ENCODE measurements at regions not wholly inside any gene's neighbourhood (a gene's known extent, or its start where the extent isn't known, plus 50 kb on each side); places are given as distances from the start of the nearest gene placed in this dataset.
A peak's percentile ranks its signal among the peaks of the same experiment; 100 is the strongest.
"Not testable (repeated sequence)": the region's sequence is repeated elsewhere in the genome, so short reads cannot be mapped to it uniquely, and the experiment has no call there.

GRCh38 chr10:84589526-84590205 is 261.3 kb downstream of the CCSER2 start:
- no peak overlapping the region for H3K27ac Mint-ChIP-seq
- no peaks in the 10 kb centered on the region for H3K4me1 Mint-ChIP-seq
- ChIA-PET POLR2A (no interaction called here), CTCF (interaction anchor here (0.6 kb wide), 1 partner anchor 475 kb away, joined by 3 read pairs; no protein-coding TSS in a partner anchor)
- Histone ChIP-seq H3K9me3 (ENCODE audit: control insufficient read depth in 2 of 3, low read length in 3 of 3) (no peaks in the 10 kb centered on the region), H3K4me1 (ENCODE audit: control insufficient read depth in 2 of 2, insufficient read depth in 2 of 2, low read length in 2 of 2) (no peaks in the 10 kb centered on the region), H3K36me3 (ENCODE audit: control insufficient read depth in 2 of 3, insufficient read depth in 3 of 3, low read length in 3 of 3) (no peaks in the 10 kb centered on the region), H3K27me3 (ENCODE audit: control insufficient read depth in 2 of 2, insufficient read depth in 2 of 2, low read length in 2 of 2) (no peaks in the 10 kb centered on the region), H3K4me3 (ENCODE audit: low read length) (no peak overlapping the region), H3K27ac (ENCODE audit: low read depth, low read length) (no peak overlapping the region)
- H3K4me3 Mint-ChIP-seq: no peak overlapping the region
- peaks cover 3 to 18% (median 6%) of the 10 kb centered on the region in 5 donors for H3K27me3 Mint-ChIP-seq
- ATAC-seq (peak; percentile 24), DNase-seq (no peak)
- intact Hi-C loops (cut with micrococcal nuclease): no loop called here
- H3K9me3 Mint-ChIP-seq: no peaks in the 10 kb centered on the region
- H3K36me3 Mint-ChIP-seq: no peaks in the 10 kb centered on the region

GRCh38 chr10:84590327-84591193 is 262.2 kb downstream of the CCSER2 start:
- no peak for DNase-seq
- no peaks in the 10 kb centered on the region for H3K4me1 Mint-ChIP-seq
- H3K27ac Mint-ChIP-seq: no peak overlapping the region
- Histone ChIP-seq H3K27me3 (ENCODE audit: control insufficient read depth in 2 of 2, insufficient read depth in 2 of 2, low read length in 2 of 2) (no peaks in the 10 kb centered on the region), H3K36me3 (ENCODE audit: control insufficient read depth in 2 of 3, insufficient read depth in 3 of 3, low read length in 3 of 3) (no peaks in the 10 kb centered on the region), H3K27ac (ENCODE audit: low read depth, low read length) (no peak overlapping the region), H3K4me1 (ENCODE audit: control insufficient read depth in 2 of 2, insufficient read depth in 2 of 2, low read length in 2 of 2) (no peaks in the 10 kb centered on the region), H3K9me3 (ENCODE audit: control insufficient read depth in 2 of 3, low read length in 3 of 3) (no peaks in the 10 kb centered on the region), H3K4me3 (ENCODE audit: low read length) (no peak overlapping the region)
- intact Hi-C loops (cut with micrococcal nuclease): no loop called here
- peaks cover 3 to 22% (median 9%) of the 10 kb centered on the region in 5 donors for H3K27me3 Mint-ChIP-seq
- ChIA-PET POLR2A (no interaction called here), CTCF (no interaction called here)
- no peak for ATAC-seq
- H3K36me3 Mint-ChIP-seq: no peaks in the 10 kb centered on the region
- H3K9me3 Mint-ChIP-seq: no peaks in the 10 kb centered on the region
- no peak overlapping the region for H3K4me3 Mint-ChIP-seq

GRCh38 chr10:84593506-84593905 is 265.1 kb downstream of the CCSER2 start:
- Histone ChIP-seq H3K4me3 (ENCODE audit: low read length) (no peak overlapping the region), H3K27me3 (ENCODE audit: control insufficient read depth in 2 of 2, insufficient read depth in 2 of 2, low read length in 2 of 2) (no peaks in the 10 kb centered on the region), H3K27ac (ENCODE audit: low read depth, low read length) (no peak overlapping the region), H3K9me3 (ENCODE audit: control insufficient read depth in 2 of 3, low read length in 3 of 3) (no peaks in the 10 kb centered on the region), H3K36me3 (ENCODE audit: control insufficient read depth in 2 of 3, insufficient read depth in 3 of 3, low read length in 3 of 3) (no peaks in the 10 kb centered on the region), H3K4me1 (ENCODE audit: control insufficient read depth in 2 of 2, insufficient read depth in 2 of 2, low read length in 2 of 2) (no peaks in the 10 kb centered on the region)
- POLR2A ChIA-PET: no interaction called here
- no peak for DNase-seq
- H3K4me3 Mint-ChIP-seq: no peak overlapping the region
- peaks cover 3 to 23% (median 16%) of the 10 kb centered on the region in 5 donors for H3K27me3 Mint-ChIP-seq
- H3K36me3 Mint-ChIP-seq: no peaks in the 10 kb centered on the region
- no peak for ATAC-seq
- CTCF ChIA-PET: no interaction called here
- peaks cover 0 to 14% (median 1%) of the 10 kb centered on the region in 11 donors for H3K9me3 Mint-ChIP-seq
- H3K27ac Mint-ChIP-seq: no peak overlapping the region
- intact Hi-C loops (cut with micrococcal nuclease): no loop called here
- no peaks in the 10 kb centered on the region for H3K4me1 Mint-ChIP-seq

GRCh38 chr10:84596585-84596984 is 268.2 kb downstream of the CCSER2 start:
- Histone ChIP-seq H3K4me3 (ENCODE audit: low read length) (no peak overlapping the region), H3K9me3 (ENCODE audit: control insufficient read depth in 2 of 3, low read length in 3 of 3) (no peaks in the 10 kb centered on the region), H3K27ac (ENCODE audit: low read depth, low read length) (no peak overlapping the region), H3K27me3 (ENCODE audit: control insufficient read depth in 2 of 2, insufficient read depth in 2 of 2, low read length in 2 of 2) (no peaks in the 10 kb centered on the region), H3K4me1 (ENCODE audit: control insufficient read depth in 2 of 2, insufficient read depth in 2 of 2, low read length in 2 of 2) (no peaks in the 10 kb centered on the region), H3K36me3 (ENCODE audit: control insufficient read depth in 2 of 3, insufficient read depth in 3 of 3, low read length in 3 of 3) (no peaks in the 10 kb centered on the region)
- no peaks in the 10 kb centered on the region for H3K4me1 Mint-ChIP-seq
- intact Hi-C loops (cut with micrococcal nuclease): no loop called here
- ATAC-seq: no peak
- DNase-seq: no peak
- H3K4me3 Mint-ChIP-seq: no peak overlapping the region
- H3K27ac Mint-ChIP-seq: no peak overlapping the region
- peaks cover 3 to 34% (median 16%) of the 10 kb centered on the region in 5 donors for H3K27me3 Mint-ChIP-seq
- ChIA-PET CTCF (no interaction called here), POLR2A (no interaction called here)
- no peaks in the 10 kb centered on the region for H3K36me3 Mint-ChIP-seq
- H3K9me3 Mint-ChIP-seq: peaks cover 0 to 16% (median 1%) of the 10 kb centered on the region in 11 donors

GRCh38 chr10:84599254-84599653 is 270.9 kb downstream of the CCSER2 start:
- H3K4me3 Mint-ChIP-seq: no peak overlapping the region
- H3K4me1 Mint-ChIP-seq: no peaks in the 10 kb centered on the region
- H3K9me3 Mint-ChIP-seq: peaks cover 0 to 16% (median 1%) of the 10 kb centered on the region in 11 donors
- Histone ChIP-seq H3K36me3 (ENCODE audit: control insufficient read depth in 2 of 3, insufficient read depth in 3 of 3, low read length in 3 of 3) (no peaks in the 10 kb centered on the region), H3K27me3 (ENCODE audit: control insufficient read depth in 2 of 2, insufficient read depth in 2 of 2, low read length in 2 of 2) (no peaks in the 10 kb centered on the region), H3K4me1 (ENCODE audit: control insufficient read depth in 2 of 2, insufficient read depth in 2 of 2, low read length in 2 of 2) (no peaks in the 10 kb centered on the region), H3K4me3 (ENCODE audit: low read length) (no peak overlapping the region), H3K27ac (ENCODE audit: low read depth, low read length) (no peak overlapping the region), H3K9me3 (ENCODE audit: control insufficient read depth in 2 of 3, low read length in 3 of 3) (no peaks in the 10 kb centered on the region)
- ChIA-PET CTCF (no interaction called here), POLR2A (no interaction called here)
- intact Hi-C loops (cut with micrococcal nuclease): no loop called here
- no peak overlapping the region for H3K27ac Mint-ChIP-seq
- DNase-seq (no peak), ATAC-seq (no peak)
- H3K27me3 Mint-ChIP-seq: peaks cover 0 to 27% (median 14%) of the 10 kb centered on the region in 5 donors
- H3K36me3 Mint-ChIP-seq: no peaks in the 10 kb centered on the region

- Mint-ChIP-seq H3K4me1 (no peaks in the 10 kb centered on the region), H3K36me3 (no peaks in the 10 kb centered on the region), H3K4me3 (no peak overlapping the region), H3K27me3 (peaks cover 0 to 23% (median 16%) of the 10 kb centered on the region in 5 donors), H3K27ac (no peak overlapping the region), H3K9me3 (peaks cover 0 to 16% (median 1%) of the 10 kb centered on the region in 11 donors)
- ChIA-PET POLR2A (no interaction called here), CTCF (no interaction called here)
- no peak overlapping the region for H3K27ac ChIP-seq (ENCODE audit: low read depth, low read length)
- ATAC-seq: no peak
- H3K4me1 ChIP-seq (ENCODE audit: control insufficient read depth in 2 of 2, insufficient read depth in 2 of 2, low read length in 2 of 2): no peaks in the 10 kb centered on the region
- intact Hi-C loops (cut with micrococcal nuclease): no loop called here
- no peak for DNase-seq
- no peaks in the 10 kb centered on the region for H3K9me3 ChIP-seq (ENCODE audit: control insufficient read depth in 2 of 3, low read length in 3 of 3)
- H3K27me3 ChIP-seq (ENCODE audit: control insufficient read depth in 2 of 2, insufficient read depth in 2 of 2, low read length in 2 of 2): no peaks in the 10 kb centered on the region
- no peak overlapping the region for H3K4me3 ChIP-seq (ENCODE audit: low read length)
- no peaks in the 10 kb centered on the region for H3K36me3 ChIP-seq (ENCODE audit: control insufficient read depth in 2 of 3, insufficient read depth in 3 of 3, low read length in 3 of 3)
These were observed 272.6 kb downstream of the CCSER2 start for GRCh38 chr10:84600947-84601346.

- H3K4me1 Mint-ChIP-seq; DNase-seq; H3K36me3 ChIP-seq (ENCODE audit: control insufficient read depth in 2 of 3, insufficient read depth in 3 of 3, low read length in 3 of 3); POLR2A ChIA-PET; CTCF ChIA-PET; H3K9me3 ChIP-seq (ENCODE audit: control insufficient read depth in 2 of 3, low read length in 3 of 3); H3K36me3 Mint-ChIP-seq; H3K27me3 ChIP-seq (ENCODE audit: control insufficient read depth in 2 of 2, insufficient read depth in 2 of 2, low read length in 2 of 2); H3K27ac ChIP-seq (ENCODE audit: low read depth, low read length); H3K27ac Mint-ChIP-seq; H3K9me3 Mint-ChIP-seq; H3K4me3 Mint-ChIP-seq; ATAC-seq; H3K4me3 ChIP-seq (ENCODE audit: low read length); H3K4me1 ChIP-seq (ENCODE audit: control insufficient read depth in 2 of 2, insufficient read depth in 2 of 2, low read length in 2 of 2); intact Hi-C loops (cut with micrococcal nuclease): not testable (repeated sequence)
- peaks cover 5 to 27% (median 17%) of the 10 kb centered on the region in 5 donors for H3K27me3 Mint-ChIP-seq
These were observed 274.2 kb downstream of the CCSER2 start for GRCh38 chr10:84602543-84602942.

All from naive thymus-derived CD4-positive, alpha-beta T cell (primary cell).